AG20443 (cell line): ENCODE measurements at regions not wholly inside any gene's neighbourhood (a gene's known extent, or its start where the extent isn't known, plus 50 kb on each side); places are given as distances from the start of the nearest gene placed in this dataset.
"Not testable (repeated sequence)": the region's sequence is repeated elsewhere in the genome, so short reads cannot be mapped to it uniquely, and the experiment has no call there.

Experiments used
- DNase-seq: peaks from one replicate; pipeline ENCODE4 v3.0.0; 2012; ENCODE audit warnings: low spot score, mixed read lengths

DNA sequence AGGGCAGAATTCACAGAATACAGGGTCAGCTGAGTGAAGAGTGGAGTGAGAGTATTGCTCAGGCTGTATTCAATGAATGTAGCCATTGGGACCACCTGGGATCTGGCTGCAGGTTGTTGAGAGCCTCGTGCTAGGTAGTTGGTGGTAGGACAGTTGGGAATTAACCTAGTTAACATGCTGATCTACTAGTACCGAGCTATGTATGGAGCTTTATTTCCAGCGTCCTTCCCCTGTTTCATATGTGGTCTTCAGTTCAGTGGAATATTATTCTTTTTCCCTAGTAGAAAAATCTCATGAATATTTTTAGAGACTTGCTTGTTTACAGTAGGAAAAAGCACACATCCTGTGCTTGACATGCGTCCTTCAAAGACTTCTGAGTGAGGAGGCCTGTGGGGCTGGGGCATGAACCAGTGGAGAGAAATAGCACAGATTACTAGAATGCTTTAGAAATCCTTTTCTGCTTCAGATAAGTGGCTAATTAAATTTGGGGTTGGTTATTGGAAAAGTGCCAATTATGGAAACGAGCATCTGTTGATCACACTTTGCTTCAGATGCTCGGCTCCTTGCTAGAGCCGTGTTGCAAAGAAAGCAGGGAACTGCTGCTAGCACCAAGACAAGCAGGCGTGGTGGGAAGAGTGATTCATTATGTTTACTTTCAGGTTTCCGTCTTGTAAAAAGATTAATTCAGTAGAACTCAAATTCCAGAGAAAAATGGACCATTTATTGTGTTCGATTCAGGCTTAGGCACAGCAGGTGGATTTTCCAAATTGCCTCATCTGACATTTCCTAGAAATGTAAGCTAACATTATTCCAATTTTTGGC, 53.6 kb downstream of the ARF6 start:
- DNase-seq = peak; percentile 85

DNA sequence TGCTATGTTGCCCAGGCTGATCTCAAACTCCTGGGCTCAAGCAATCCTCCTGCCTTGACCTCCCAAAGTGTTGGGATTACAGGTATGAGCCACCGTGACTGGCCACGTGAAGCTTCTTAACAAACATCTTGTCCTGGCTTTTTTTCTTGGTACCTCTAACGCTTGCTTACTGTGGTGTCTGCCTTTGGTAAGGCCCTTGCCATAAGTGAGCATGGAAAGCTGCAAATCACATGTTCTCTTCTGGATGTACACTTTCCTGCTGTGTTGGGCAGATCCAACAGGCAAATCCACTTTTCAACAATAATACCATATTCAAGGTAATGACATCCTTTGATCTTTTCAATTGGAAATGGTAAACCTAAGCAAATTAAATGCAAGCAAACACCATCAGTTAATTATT, 54.6 kb downstream of the ARF6 start:
- DNase-seq = no peak

DNA sequence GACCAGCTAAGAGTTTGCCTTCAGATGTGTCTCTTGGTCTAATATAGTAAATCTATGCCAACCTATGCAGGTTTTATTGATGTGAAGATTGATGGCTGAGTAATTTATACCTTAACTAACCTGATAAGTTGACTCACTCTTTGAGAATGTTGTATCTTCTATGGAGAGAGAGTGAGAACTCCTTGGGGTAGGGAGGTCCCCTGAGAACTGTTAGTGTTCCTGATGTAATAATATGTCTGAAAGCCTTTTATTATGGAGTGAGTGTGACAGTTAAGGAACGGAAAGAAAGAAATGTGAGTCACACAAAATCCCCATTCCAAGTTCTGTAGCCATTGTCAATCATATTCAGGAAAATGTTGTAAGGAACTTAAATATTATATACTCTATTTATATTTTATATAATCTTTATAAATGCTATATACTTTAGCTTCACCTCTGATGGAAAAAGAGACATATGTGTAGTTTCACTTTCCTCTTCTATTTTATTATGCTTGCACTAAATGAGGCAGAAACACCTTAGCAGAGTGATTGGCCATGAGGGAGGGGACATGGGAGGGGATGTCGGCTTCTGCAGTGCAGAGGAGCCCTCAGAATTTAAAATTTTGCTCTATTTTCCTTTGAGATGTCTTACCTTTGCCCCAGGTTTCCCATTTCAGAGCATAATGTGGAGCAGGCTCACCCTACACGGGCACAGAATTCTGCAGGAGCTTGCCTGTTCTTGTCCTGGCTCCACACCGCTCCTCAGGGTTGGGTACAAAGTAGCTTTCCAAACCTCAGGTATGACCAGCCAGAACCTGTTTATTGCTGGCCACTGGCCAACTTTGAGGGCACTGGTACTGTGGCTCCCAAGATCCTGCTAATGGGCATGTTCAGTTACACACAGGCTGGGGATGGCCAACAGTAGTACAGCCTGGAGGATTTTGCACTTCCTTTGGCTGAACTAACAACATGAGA, 57.7 kb downstream of the ARF6 start:
- DNase-seq = no peak

DNA sequence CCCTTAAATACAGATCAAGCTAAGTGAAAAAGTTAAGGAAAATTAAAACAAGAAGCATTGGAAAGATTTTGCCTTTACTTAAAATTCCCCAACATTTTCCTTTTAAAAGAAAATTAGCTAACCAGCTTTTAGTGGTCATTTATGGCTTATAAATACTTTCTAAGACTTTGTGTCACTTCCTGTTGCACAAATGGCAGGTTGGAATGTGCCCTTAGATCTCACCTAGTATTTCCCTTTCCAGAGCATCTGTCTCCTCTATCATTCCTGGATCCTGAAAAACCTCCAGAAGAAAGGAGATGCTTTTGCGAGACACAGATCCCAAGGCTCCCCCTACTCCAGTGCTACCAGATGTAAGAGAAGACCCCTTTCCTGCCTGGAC, 58.3 kb downstream of the ARF6 start:
- no peak for DNase-seq

- DNase-seq = no peak
These were observed 58.9 kb downstream of the ARF6 start for GRCh38 chr14:49951691-49952345.

DNA sequence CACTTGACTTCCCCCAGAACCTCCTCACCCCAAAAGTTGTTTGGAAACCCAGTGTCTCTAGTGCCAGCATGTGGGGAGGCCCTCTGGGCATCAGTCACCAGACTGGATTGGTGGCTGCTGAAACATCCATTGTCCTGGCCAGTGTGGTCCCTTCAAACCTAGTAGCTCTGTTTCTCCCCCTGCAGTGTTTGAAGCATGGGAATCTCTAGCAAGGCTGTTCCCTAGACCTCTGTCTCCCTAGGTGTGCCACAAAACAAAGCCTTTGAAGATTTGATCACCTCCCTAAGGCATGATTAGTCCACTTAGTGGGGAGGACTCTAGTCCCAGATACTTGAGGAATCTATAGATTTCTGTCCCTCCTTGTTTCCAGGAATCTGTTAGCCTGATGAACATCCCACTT, 60.3 kb downstream of the ARF6 start:
- no peak for DNase-seq

DNA sequence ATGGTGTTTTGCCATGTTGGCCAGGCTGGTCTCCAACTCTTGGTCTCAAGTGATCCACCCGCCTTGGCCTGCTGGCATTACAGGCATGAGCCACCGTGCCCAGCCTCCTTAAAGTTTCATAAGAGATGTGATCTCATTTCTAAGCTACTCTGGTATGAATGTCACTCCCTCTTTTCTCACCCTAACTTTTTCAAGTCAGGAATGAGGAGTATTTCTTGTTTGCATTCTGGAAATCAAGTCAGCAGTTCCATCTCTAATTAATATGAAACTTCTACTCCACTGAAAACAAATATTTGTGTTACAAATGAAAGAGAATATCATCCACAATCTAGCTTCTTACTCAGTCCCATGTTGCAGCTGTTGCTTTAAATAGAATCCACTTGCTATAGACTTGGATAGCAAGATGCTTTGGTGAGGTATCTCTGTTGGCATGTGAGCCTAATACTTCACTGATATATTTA, 61.3 kb downstream of the ARF6 start:
- DNase-seq = peak; percentile 65

DNA sequence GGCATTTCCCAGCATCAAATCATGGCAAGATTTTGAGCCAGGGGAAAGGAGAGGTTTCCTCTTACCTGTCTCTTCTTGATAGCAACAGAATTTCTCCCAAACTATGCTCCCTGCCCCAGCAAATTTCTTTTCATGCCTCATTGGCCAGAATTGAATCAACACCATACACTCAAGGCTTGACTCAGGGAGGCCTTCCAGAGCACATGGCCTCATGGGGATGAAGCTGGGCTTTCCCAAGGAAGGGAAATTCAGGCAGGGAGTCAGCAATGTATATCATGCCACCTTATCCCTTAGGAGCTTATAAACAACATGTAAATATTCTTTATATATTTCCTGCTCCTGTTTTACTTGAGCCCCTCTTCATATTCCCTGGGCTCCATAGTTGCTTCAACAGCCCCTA, 62.1 kb downstream of the ARF6 start:
- no peak for DNase-seq

DNA sequence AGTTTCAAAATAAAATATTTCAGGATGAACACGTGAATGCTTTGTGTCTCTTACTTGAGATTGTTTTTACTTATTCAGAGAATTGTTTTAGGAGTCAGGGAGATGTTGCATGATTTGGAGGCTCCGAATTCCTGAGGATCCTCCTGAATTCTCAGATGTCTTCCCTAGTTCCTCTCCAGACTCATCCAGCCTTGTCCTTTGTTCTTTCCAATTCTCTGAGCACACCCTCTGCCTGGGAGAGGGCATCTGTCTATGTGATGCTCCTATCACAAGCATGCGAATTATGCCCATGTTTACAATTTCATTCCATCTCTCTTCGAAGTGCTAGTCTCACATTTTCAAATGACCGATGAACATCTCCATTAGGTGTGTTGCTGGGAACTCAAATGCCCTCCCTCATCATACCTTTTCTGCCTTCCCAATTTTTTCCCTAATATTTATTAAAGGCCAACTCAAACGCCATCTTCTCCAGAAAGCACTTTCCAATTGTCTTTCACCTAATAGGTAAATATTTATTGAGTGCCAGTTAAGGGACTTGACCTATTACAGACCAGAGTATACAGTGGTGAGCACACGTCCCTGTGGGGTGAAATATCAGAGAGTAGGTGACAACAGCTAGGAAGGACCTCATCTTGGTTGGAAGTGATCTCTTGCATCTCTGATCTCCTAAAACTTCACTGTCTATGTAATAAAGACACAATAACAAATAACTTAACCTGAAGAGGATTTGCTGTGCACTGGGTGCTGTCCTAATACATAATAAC, 64.4 kb downstream of the ARF6 start:
- no peak for DNase-seq

- no peak for DNase-seq
These were observed 67.0 kb downstream of the ARF6 start for GRCh38 chr14:49959822-49960408.

DNA sequence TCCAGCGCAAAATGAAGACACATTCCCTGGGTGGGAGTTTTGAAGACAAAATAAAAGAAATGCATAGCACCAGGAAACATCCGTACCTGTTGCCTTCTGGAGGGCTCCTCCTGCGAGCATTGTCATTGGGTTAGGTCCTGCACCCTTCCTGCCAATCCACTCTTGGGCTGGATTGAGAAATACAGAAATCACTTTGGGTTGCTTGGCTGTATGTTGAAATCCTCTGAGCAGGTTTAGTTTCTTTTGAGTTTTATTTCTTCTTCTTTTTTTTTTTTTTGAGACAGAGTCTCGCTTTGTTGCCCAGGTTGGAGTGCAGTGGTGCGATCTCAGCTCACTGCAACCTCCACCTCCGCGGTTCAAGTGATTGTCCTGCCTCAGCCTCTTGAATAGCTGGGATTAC, 67.6 kb downstream of the ARF6 start:
- DNase-seq = no peak

DNA sequence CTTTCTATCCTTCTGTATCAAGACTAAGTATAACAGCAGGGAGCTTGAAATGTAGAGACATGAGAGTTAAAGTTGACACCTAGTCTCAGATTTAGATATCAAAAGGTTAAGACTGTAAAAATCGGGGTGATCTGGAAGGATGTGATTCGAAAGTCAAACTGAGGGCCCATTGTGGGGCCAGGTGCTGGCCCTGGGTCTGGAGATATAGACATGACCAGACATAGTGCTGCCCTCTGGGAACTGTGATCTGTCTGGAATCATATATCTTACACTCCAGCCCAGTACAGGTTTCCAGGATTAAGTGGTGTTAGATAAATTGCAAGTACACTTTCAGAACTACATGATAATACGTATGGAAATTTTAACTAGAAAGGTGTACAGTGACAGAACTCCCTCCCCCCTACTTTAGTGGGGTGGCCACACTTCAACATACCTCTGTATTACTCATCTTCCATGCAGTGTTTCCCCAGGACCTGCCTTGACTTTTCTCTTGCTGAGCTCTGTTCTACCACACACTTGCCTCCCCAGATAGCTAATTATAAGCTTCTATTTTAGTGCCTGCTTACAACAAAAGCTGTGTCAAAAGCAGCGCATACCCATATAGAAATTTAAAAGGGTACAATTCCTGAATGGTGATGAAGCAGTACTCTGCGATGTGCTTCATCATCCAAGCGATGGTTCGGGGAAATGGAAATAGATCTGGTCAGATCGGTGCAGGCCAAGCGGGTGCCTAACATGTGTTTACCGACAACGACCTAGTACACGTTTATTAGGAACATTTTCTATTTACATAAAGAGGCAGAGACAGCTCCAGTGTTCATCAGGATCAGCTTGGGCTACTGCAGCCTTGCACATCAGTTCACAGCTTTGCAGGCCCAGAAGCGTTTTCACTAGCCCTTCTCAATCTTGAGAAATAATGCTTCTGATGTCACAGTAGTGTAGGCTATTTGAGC, 68.7 kb downstream of the ARF6 start:
- no peak for DNase-seq

DNA sequence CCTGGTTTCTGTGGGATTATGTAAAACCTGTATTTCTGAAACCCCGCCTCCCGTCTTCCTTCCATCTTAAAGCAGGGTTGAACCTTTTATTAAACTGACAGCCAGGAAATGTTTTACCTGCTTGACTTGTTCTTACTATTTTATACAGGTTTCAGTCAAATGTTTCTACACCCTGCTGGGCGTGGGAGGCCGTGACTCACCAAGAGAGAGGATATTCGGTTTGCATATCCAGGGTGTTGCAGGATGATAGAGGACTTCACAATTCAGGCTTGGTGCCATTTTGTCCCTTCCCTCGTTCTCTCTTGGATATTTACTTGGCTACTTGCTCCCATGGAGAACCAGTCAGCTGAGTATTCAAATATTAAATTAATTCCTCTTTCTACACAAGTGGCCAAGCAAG, 69.7 kb downstream of the ARF6 start:
- no peak for DNase-seq

- not testable (repeated sequence) for DNase-seq
These were observed 72.3 kb downstream of the ARF6 start for GRCh38 chr14:49965068-49965651.

DNA sequence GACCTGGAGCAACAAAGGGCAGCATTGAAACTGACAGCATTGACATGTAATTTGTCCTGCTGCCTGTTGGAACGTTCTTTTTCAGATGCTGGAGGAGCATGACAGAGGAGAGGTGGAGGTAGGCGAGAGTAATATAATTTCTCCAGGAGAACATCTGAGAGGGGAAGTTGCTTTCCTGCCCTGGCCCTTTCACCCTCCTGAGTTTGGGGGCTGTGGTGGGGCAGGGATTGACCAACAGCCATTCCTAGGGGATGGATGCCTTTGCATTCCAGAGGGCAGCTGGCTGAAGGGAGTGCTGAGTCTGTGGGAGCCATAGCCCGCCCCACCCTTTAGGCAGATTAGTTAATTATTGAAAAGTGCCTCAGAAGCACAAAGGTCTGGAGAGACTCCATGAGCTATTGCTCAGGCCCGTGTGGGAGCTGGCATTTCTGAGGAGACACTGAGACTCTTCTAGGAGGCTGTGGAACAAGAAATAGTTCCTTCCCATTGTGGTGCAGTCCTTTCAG, 73.5 kb downstream of the ARF6 start:
- peak; percentile 70 for DNase-seq

DNA sequence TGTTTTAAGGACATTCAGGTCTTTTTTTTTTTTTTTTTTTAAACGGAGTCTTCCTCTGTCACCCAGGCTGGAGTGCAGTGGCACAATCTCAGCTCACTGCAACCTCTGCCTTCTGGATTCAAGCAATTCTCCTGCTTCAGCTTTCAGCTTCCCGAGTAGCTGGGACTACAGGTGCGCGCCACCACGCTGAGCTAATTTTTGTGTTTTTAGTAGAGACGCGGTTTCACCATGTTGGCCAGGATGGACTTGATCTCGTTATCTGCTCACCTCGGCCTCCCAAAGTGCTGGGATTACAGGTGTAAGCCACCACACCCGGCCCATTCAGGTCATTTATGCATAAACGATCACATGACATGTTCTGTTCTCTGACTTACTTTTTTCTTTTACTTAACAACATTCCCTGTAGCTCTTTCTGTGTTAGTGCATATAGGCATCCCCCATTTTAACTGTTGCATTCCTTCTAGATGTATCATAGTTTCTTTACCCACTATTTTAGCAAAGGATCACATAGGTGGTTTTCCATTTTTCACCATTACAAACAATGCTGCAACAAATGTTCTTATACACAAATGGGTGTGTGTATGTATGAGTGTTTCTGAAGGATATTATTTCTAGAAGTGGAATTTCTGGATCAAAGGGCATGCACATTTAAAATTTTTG, 74.2 kb downstream of the ARF6 start:
- DNase-seq = no peak

- no peak for DNase-seq
These were observed 77.1 kb downstream of the ARF6 start for GRCh38 chr14:49969961-49970360.

GRCh38 chr14:49970474-49971147, 77.7 kb downstream of the ARF6 start:
- no peak for DNase-seq
